Glutamatergic neuron (in vitro differentiated cells): ENCODE measurements at regions not wholly inside any gene's neighbourhood (a gene's known extent, or its start where the extent isn't known, plus 50 kb on each side); places are given as distances from the start of the nearest gene placed in this dataset.

Experiments
- DNase-seq: peaks from one replicate; pipeline ENCODE4 v3.0.0; 2022
- H3K27ac Mint-ChIP-seq: one replicate; pipeline ENCODE4 v1.8.0; 2020; ENCODE audit warnings: mild to moderate bottlenecking, mixed read lengths, inconsistent platforms; ENCODE audit not compliant: unreplicated experiment
- H3K27me3 Mint-ChIP-seq: one replicate; pipeline ENCODE4 v1.8.0; 2020; ENCODE audit warnings: mild to moderate bottlenecking, moderate library complexity, mixed read lengths, inconsistent platforms; ENCODE audit not compliant: unreplicated experiment
- H3K36me3 Mint-ChIP-seq: one replicate; pipeline ENCODE4 v1.8.0; 2020; ENCODE audit warnings: mild to moderate bottlenecking, mixed read lengths, inconsistent platforms; ENCODE audit not compliant: unreplicated experiment
- H3K4me1 Mint-ChIP-seq: one replicate; pipeline ENCODE4 v1.8.0; 2020; ENCODE audit warnings: mild to moderate bottlenecking, low read depth, mixed read lengths, inconsistent platforms; ENCODE audit not compliant: unreplicated experiment
- H3K4me3 Mint-ChIP-seq: one replicate; pipeline ENCODE4 v1.8.0; 2020; ENCODE audit warnings: mild to moderate bottlenecking, mixed read lengths, inconsistent platforms; ENCODE audit not compliant: unreplicated experiment
- H3K9me3 Mint-ChIP-seq: one replicate; pipeline ENCODE4 v1.8.0; 2020; ENCODE audit warnings: mild to moderate bottlenecking, moderate library complexity, mixed read lengths, inconsistent platforms; ENCODE audit not compliant: unreplicated experiment
- TF ChIP-seq, protein P1 (sequence below): fragments of 200-600 bp; sonication (generic); IDR thresholded peaks from one replicate; pipeline ENCODE4 v1.5.0; 2021; ENCODE audit not compliant: partially characterized antibody, unreplicated experiment

DNA sequence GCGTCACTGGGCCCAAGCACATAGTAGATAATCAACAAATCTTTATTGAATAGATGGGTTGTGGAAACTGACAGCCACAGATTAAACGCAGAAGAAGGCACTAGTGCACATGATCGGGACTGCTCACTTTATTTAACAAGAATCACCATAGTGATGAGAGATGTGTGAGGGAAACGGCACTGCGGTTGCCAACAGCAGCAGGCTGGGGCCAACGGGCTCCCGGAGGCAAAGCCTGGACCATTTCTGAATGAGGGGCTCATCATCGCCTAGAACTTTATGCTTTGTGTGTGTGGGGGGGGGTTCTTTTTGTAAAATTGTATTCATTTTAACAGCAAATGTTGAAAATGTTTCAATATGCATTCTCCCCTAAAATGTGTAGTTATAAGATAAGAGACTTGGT lies 61.9 kb upstream of the RUFY1 start:
- H3K4me3 Mint-ChIP-seq: no peak overlapping the region
- no peak for DNase-seq
- H3K27me3 Mint-ChIP-seq: no peaks in the 10 kb centered on the region
- H3K9me3 Mint-ChIP-seq: peaks cover 6% of the 10 kb centered on the region
- H3K4me1 Mint-ChIP-seq: peaks cover 2% of the 10 kb centered on the region
- TF ChIP-seq, protein P1, sequence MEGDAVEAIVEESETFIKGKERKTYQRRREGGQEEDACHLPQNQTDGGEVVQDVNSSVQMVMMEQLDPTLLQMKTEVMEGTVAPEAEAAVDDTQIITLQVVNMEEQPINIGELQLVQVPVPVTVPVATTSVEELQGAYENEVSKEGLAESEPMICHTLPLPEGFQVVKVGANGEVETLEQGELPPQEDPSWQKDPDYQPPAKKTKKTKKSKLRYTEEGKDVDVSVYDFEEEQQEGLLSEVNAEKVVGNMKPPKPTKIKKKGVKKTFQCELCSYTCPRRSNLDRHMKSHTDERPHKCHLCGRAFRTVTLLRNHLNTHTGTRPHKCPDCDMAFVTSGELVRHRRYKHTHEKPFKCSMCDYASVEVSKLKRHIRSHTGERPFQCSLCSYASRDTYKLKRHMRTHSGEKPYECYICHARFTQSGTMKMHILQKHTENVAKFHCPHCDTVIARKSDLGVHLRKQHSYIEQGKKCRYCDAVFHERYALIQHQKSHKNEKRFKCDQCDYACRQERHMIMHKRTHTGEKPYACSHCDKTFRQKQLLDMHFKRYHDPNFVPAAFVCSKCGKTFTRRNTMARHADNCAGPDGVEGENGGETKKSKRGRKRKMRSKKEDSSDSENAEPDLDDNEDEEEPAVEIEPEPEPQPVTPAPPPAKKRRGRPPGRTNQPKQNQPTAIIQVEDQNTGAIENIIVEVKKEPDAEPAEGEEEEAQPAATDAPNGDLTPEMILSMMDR: no peak
- no peak overlapping the region for H3K27ac Mint-ChIP-seq
- H3K36me3 Mint-ChIP-seq: peaks cover 6% of the 10 kb centered on the region

DNA sequence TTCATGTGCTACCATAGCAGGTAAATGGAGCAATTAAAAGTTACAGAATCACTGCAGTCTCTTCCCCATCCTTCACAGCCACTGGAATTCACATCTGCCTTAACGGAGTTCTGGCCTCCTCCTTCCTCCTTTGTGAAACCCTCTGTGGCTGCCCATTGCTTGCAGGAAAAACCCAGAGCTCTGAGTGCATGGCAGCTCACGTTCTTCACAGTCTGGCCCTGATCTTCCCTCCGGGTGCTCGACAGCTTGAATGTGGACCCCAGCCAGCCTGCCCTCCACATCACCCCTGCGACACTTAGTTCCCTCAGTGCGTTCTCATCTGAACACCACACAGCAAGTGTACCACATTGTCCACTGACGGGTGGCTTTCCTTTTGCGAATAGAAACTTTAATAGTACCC lies 63.2 kb upstream of the RUFY1 start:
- peaks cover 2% of the 10 kb centered on the region for H3K4me1 Mint-ChIP-seq
- peaks cover 9% of the 10 kb centered on the region for H3K36me3 Mint-ChIP-seq
- peaks cover 8% of the 10 kb centered on the region for H3K9me3 Mint-ChIP-seq
- TF ChIP-seq, protein P1: no peak
- H3K27ac Mint-ChIP-seq: no peak overlapping the region
- no peaks in the 10 kb centered on the region for H3K27me3 Mint-ChIP-seq
- no peak overlapping the region for H3K4me3 Mint-ChIP-seq
- no peak for DNase-seq

DNA sequence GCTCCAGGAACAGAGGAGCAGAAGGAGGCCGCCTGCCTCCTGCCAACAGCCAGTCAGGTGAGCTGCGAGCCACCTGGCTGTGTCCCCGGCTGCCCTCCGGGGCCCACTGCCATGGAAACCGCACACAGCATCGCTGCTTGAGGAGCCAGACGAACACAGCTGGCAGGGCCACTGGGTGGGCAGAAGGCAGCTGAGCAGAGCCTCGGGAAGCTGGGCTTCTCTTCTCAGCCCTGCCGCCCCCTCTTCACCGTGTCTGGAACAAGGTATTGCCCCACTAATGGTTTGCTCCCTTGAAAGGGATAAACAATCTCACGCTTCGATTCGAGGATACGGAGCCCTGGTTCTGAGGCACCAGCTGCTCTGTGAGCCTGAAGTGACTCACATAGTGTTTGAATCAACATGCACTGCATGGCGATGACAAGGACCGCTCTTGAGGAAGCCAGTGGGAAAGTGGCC lies 63.7 kb upstream of the RUFY1 start:
- Mint-ChIP-seq H3K27ac (no peak overlapping the region), H3K27me3 (no peaks in the 10 kb centered on the region), H3K36me3 (peaks cover 10% of the 10 kb centered on the region)

DNA sequence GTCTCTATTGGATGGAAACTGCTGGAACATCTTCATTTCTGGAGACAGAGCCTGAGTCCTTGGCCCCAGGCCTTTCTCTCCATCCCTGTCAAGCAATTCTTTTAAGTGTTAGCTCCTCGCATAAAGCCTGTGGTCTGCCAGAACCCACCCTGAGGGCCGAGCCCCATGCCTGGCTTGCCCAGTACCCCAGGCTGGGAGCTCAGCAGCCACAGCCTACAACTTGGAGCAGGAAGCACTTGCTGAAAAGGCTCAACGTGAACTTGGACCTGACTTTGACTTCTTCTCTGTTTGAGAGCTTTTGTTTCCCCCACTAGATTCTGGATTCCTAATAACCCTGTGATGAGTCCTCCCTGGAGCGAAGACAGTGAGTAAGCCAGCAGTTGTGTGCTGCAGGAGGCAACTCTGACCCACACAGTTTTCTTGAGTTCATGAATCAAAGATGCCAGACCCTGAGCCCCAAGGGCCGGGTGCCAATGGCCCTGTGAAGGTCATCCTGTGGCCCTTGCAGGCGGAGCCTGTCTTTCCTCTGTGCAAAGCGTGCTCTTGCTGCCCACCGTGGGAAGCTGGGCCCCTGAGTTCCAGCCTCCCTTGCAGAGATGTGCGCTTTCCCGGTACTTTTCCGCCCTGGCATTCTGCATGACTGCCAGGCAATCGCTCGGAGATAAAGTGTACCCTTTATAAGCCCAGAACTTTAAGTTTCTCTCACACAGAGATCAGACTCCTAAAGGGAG lies 64.3 kb upstream of the RUFY1 start:
- Mint-ChIP-seq H3K27ac (no peak overlapping the region), H3K27me3 (no peaks in the 10 kb centered on the region), H3K4me1 (peaks cover 2% of the 10 kb centered on the region), H3K4me3 (no peak overlapping the region), H3K36me3 (peaks cover 16% of the 10 kb centered on the region), H3K9me3 (peaks cover 8% of the 10 kb centered on the region)
- TF ChIP-seq, protein P1: no peak
- DNase-seq: no peak

More for the DNA sequence above, 63.7 kb upstream of the RUFY1 start:
- TF ChIP-seq, protein P1: no peak
- Mint-ChIP-seq H3K9me3 (peaks cover 5% of the 10 kb centered on the region), H3K4me1 (peaks cover 2% of the 10 kb centered on the region), H3K4me3 (no peak overlapping the region)
- no peak for DNase-seq

GRCh38 chr5:179484761-179485160 lies 65.6 kb upstream of the RUFY1 start:
- H3K36me3 Mint-ChIP-seq: peaks cover 18% of the 10 kb centered on the region
- H3K9me3 Mint-ChIP-seq: peaks cover 8% of the 10 kb centered on the region
- H3K27me3 Mint-ChIP-seq: no peaks in the 10 kb centered on the region

More at GRCh38 chr5:179484761-179485160, 65.6 kb upstream of the RUFY1 start:
- Mint-ChIP-seq H3K4me3 (no peak overlapping the region), H3K4me1 (peaks cover 2% of the 10 kb centered on the region), H3K27ac (no peak overlapping the region)
- TF ChIP-seq, protein P1: no peak
- DNase-seq: no peak
